GM18951 (cell line): ENCODE measurements at regions not wholly inside any gene's neighbourhood (a gene's known extent, or its start where the extent isn't known, plus 50 kb on each side); places are given as distances from the start of the nearest gene placed in this dataset.

Source experiments
- POLR2A ChIP-seq: IDR thresholded peaks from 4 replicates; pipeline ENCODE4 v1.6.1; 2011; ENCODE audit warnings: mild to moderate bottlenecking; ENCODE audit not compliant: insufficient read length, insufficient read depth; ENCODE audit errors: extremely low read depth
- in situ Hi-C: fragments of 300-500 bp; cut with MboI; formaldehyde crosslinking; loops from one replicate; pipeline ENCODE4 v1.12.0; 2022; ENCODE audit warnings: low sequenced_read_pairs, mixed read lengths, inconsistent platforms; ENCODE audit not compliant: unreplicated experiment

GRCh38 chr12:32053881-32054624, 52.6 kb upstream of the BICD1 start:
- in situ Hi-C loops = loop anchor here (25.0 kb wide), 2 partner anchors 258 to 392 kb away; partner anchors contain the start of gene ETFBKMT
- no peak for TF ChIP-seq POLR2A
